PC-9 (cell line): ENCODE measurements at regions not wholly inside any gene's neighbourhood (a gene's known extent, or its start where the extent isn't known, plus 50 kb on each side); places are given as distances from the start of the nearest gene placed in this dataset.
"Not testable (repeated sequence)": the region's sequence is repeated elsewhere in the genome, so short reads cannot be mapped to it uniquely, and the experiment has no call there.

ENCODE experiments used
- EZH2 ChIP-seq: fragments of 200-600 bp; sonication (generic); IDR thresholded peaks from 2 replicates; pipeline ENCODE4 v1.8.0; 2017; ENCODE audit warnings: antibody characterized with exemption, low read depth
- TF ChIP-seq, protein P1 (sequence below): fragments of 200-600 bp; sonication (generic); conservative IDR thresholded peaks from 2 replicates; pipeline ENCODE4 v1.6.1; 2017; ENCODE audit warnings: mixed run types, antibody characterized with exemption, mild to moderate bottlenecking, moderate library complexity

DNA sequence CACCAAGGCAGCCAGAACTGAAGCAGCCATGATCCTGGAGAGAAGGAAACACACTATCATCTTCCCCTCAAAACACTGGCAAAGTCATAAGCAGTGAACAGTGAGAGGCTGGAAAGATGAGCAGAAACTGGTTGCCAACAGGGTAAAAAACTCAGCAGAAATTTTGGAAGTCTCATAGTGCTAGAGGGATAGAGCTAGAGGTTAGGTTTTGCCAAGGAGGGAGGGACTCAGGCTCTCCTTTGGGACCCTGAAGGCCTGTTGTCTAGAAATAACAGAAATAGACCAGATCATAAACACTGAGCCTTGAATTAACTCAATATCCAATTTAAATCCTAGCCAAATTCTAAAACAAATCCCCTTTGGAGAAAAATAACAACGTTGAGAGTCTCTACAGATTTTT is 853.6 kb downstream of the PRIM2 start:
- TF ChIP-seq, protein P1, sequence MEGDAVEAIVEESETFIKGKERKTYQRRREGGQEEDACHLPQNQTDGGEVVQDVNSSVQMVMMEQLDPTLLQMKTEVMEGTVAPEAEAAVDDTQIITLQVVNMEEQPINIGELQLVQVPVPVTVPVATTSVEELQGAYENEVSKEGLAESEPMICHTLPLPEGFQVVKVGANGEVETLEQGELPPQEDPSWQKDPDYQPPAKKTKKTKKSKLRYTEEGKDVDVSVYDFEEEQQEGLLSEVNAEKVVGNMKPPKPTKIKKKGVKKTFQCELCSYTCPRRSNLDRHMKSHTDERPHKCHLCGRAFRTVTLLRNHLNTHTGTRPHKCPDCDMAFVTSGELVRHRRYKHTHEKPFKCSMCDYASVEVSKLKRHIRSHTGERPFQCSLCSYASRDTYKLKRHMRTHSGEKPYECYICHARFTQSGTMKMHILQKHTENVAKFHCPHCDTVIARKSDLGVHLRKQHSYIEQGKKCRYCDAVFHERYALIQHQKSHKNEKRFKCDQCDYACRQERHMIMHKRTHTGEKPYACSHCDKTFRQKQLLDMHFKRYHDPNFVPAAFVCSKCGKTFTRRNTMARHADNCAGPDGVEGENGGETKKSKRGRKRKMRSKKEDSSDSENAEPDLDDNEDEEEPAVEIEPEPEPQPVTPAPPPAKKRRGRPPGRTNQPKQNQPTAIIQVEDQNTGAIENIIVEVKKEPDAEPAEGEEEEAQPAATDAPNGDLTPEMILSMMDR = not testable (repeated sequence)
- not testable (repeated sequence) for TF ChIP-seq EZH2
